AG09309 (cell line): ENCODE measurements at regions not wholly inside any gene's neighbourhood (a gene's known extent, or its start where the extent isn't known, plus 50 kb on each side); places are given as distances from the start of the nearest gene placed in this dataset.

Experiments
- DNase-seq: peaks from one replicate; pipeline ENCODE4 v3.0.0-alpha.2; 2010; ENCODE audit warnings: low read depth
- H3K4me3 ChIP-seq: 2 replicates; pipeline ENCODE4 v1.5.1; 2011; ENCODE audit warnings: mild to moderate bottlenecking, low read depth, low read length, moderate library complexity; ENCODE audit not compliant: control insufficient read depth
- TF ChIP-seq, protein P1 (sequence below): IDR thresholded peaks from 2 replicates; pipeline ENCODE4 v1.5.1; 2011; ENCODE audit warnings: mild to moderate bottlenecking, low read depth, low read length, inconsistent platforms; ENCODE audit not compliant: insufficient read depth, control insufficient read depth; ENCODE audit errors: missing control alignments

DNA sequence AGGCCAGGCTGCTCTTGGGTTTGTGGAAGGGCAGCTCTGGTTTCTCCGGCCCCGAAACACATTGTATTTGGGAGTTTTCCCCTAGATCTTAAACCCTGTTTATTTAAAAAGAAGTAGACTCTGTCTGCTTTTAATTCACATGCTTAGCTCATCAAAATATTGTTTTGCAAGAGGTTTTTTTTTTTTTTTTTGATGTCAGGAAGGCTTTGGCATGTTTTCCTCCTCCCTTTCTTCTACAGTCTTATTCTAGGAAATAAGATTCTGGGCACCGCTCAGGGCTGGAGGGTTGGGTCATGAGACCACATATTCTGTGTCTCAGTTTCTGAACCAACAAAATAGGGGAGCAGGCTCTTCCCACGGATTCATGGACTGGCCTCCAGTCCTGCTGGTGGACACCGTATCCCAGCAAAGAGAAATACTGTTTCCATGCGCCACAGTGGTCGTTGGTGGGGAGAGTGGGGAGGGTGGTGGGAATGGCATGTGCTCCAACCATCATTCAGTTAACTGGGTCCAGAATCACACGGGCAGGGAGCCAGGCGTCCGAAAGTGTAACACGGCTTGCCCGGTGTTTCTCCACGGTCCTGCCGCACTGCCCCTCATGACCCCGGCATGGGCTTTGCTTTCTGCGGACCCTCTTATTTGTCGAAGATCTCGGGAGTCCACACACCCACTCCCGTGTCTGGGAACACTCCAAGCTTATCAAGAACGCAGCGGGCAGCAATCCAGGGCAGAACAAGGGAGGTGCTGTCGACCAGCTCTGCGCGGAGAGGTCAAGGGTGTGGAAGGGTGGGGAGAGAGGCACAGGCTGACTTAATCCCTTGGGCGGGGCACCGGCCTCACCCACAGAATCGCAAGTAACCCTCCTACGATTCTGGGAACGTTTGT is 176.7 kb downstream of the GLI2 start:
- H3K4me3 ChIP-seq = no peak overlapping the region
- TF ChIP-seq, protein P1, sequence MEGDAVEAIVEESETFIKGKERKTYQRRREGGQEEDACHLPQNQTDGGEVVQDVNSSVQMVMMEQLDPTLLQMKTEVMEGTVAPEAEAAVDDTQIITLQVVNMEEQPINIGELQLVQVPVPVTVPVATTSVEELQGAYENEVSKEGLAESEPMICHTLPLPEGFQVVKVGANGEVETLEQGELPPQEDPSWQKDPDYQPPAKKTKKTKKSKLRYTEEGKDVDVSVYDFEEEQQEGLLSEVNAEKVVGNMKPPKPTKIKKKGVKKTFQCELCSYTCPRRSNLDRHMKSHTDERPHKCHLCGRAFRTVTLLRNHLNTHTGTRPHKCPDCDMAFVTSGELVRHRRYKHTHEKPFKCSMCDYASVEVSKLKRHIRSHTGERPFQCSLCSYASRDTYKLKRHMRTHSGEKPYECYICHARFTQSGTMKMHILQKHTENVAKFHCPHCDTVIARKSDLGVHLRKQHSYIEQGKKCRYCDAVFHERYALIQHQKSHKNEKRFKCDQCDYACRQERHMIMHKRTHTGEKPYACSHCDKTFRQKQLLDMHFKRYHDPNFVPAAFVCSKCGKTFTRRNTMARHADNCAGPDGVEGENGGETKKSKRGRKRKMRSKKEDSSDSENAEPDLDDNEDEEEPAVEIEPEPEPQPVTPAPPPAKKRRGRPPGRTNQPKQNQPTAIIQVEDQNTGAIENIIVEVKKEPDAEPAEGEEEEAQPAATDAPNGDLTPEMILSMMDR = no peak
- peak; percentile 64 for DNase-seq

DNA sequence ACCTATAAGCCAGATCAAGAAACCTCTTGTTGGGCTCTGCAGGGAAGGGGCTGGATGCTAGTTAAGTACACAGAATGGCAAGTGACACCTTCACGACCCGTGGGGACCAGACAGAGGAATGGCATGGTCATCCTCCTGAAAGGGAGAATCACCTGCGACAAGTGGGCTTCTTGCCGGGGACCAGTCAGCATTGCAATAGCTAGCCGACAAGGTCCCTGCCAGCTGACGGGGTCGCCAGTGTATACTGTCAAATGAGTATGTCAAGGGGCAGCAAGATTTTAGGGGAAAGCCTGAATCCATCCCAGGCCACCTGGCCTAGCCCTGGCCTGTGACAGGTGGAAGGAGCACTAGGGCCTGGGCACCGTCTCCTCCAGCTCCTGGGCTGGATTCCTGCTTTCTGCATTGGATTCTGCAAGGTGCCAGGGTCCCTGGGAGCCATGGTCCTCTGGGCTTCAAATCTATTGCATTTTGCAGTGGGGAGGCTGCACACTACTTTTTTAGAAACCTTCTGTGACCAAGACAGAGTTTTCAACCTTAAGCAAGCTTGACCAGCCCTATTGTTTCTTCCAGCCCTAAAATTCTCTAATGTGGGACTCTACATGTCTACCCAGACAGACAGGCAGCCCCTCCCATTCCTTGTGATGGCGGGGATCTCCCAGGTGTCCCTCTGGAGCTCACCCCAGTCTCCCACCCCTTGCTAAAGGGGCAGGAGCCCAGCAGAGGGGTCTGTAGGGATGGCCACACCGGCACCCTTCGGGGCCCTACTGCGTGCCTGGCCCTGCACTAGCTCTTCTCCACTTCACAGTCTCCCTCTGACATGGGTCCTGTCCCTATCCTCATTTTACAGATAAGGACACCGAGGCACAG is 178.5 kb downstream of the GLI2 start:
- TF ChIP-seq, protein P1 = no peak
- H3K4me3 ChIP-seq = no peak overlapping the region
- no peak for DNase-seq

DNA sequence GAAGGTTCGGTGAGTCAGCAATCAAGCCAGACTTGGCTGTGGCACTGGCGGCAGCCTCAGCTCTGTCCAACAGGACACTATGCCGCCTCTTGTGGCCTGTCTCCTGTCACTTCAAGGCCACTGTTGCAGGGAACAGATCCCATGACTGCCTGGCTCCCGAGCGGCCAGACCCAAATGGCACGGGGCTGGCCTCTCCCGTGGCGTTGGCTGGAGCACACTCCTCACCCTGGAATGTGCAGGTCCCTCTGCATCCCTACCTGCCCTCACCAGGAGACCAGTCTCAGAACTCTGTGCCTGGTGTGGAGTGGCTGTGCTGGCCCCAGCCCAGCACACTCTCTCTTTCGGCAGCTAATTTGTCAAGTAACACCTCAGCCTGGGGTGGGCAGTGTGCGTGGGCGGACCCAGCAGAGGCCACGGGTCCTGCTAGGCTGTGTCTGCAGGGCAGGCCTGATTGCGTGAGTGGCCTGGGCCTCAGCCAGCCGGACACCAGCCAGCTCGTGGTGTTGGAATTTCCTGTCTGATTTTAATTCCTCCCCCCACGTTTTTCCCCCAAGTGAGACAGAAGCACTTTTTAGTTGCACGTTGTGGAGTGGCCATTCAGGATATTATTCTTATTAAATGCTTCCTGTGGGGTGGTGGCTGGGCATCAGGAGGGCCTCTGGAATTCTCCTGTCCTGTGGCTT is 179.3 kb downstream of the GLI2 start:
- DNase-seq = peak; percentile 73
- H3K4me3 ChIP-seq = no peak overlapping the region
- TF ChIP-seq, protein P1 = no peak

DNA sequence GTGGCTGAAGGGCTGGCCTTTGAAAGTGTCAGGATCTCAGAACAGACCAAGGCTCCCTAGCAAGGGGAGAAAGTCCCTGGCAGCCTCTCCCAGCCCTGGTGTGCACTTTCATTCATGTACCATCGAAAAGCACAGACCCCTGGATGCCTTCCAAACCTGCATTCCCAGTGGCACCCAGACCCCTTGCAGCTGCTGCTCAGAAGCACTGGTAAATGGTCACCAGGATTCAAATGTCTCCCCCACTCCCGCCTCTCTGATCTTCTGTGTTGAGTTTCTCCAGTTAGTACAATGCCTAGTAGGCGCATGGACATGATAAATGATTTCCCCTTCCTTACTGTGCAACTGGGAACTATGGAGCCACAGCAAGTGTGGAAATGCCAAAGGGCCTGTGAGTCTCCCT is 180.0 kb downstream of the GLI2 start:
- TF ChIP-seq, protein P1 = no peak
- no peak overlapping the region for H3K4me3 ChIP-seq
- no peak for DNase-seq

DNA sequence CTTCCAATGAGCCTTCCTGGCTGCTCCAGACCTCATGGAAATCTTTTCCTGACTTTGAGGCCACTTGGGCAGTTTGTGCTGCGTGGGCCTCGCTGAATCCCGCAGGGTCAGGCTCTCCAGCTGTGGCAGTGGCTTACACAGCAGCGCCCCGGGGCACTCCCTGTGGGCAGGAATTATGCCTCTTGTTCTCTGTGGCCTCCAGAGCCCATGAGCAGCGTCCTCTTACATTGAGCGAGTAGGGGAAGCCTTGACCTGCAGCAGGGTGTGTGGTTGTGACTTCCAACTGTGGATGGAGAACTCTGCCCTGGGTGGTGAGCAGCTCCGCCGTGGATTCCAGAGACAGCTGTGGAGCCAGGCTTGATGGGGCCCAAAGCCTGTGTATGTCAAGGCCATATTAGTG is 180.8 kb downstream of the GLI2 start:
- no peak for DNase-seq
- TF ChIP-seq, protein P1 = no peak
- no peak overlapping the region for H3K4me3 ChIP-seq

DNA sequence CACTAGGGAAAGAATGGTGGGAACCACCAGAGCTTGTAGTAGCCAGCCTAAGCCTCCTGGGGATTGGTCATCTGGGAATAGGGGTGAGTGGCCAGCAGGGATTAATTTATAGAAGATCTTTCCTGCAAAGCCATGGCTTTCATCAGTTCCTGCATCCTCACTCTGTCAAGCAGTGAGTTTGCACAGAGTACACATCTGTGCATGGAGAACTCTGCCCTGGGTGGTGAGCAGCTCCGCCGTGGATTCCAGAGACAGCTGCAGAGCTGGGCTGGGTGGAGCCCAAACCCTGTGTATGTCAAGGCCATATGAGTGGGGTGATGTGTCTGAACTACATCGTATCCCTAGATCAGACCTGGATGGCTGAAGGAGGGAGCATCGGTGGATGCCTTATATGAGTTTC is 182.2 kb downstream of the GLI2 start:
- H3K4me3 ChIP-seq = no peak overlapping the region
- no peak for DNase-seq
- TF ChIP-seq, protein P1 = no peak
